ENCODE measurements at regions not wholly inside any gene's neighbourhood (a gene's known extent, or its start where the extent isn't known, plus 50 kb on each side); places are given as distances from the start of the nearest gene placed in this dataset.

DNA sequence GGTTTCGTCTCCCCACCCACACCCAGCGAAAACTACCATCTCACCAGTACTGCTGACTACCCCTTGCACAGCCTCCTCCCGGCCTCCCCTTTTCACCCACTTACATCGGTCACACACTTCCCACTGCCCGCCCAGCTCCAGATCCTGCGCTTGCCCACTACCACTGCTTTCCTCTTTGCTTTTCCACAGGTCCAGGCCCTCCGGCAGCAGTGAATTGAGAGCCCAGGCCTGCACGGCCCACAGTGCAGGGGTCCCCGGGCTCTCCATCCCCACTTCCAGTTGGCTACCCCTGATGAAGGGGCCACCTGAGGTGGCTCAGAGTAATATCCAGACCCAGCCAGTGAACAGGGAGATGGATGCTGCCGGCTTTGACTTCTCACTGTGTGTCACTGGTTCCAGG is 120.2 kb upstream of the FSTL4 start:
- no peak for DNase-seq

DNA sequence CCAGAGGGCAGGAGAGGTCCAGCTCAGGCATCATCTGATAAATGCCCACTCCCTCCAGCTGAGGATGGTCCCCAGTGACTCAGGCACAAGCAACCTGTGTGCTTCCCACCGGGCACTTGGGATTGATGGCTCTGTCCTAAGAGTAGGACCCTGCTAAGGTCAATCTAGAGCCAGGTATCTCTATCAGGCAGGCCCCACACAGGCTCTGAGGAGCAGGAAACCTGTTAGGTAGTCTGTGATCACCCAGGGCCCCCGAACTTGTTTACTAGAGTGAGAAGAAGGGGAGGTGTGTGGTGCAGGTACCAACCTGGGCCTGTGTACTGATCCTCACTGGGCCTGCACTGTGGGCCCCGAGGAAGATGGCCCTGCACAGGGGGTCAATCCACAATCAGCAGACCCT is 119.6 kb upstream of the FSTL4 start:
- DNase-seq, result no peak

DNA sequence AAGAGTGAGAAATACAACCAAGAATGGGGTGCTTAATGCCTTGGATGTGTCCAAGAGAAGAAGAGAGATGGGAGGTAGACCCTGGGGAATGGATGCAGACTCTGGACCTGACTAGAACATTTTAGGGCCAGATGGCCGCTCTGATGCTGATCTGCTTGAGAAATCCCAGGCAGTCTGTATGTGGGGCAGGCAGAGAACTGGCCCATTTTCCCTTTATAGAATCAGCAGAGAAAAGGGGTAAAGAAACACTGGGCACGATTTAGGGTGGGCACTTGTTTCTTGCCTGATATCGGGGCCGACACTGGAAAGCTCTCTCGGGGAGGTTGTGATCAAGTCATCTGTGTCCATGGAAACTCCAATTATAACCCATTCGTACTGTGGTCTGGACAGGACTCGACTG is 118.5 kb upstream of the FSTL4 start:
- no peak for DNase-seq

DNA sequence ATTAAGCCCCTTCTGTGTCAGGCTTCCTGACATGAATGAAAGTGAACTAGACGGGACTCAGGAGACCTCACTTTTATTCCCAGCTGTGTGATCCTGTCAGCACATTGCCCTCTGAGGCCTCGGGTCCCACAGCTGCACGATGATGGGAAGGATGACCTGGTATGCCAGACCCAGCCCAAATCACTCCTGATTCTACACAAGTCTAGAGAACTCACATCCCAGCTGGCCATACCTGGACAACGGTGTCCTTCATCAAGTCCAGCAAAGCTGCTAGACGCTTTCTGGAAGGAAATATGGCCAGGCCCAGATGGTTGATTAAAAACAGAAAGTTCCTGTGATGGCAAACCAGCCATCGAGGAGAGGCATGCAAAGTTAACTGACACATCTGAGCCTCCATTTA is 118.0 kb upstream of the FSTL4 start:
- DNase-seq, result no peak

DNA sequence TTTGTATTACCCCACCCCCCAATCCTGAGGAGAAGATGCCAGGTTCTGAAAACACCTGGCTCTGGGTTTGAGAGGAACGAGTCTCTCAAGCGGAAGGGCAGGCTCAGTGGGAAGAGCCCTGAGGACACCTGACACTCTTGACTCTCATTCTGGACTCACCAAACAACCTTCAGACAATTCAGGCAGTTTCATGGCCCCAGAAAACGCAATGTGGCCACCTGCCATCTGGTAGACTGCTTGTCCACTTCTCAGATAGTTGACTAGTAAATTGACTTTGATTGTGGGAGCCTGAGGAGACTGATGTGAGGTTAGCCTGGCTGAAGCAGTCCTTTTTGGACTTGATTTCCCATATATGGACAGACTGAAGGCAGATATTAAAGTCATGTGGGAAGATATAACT is 117.5 kb upstream of the FSTL4 start:
- DNase-seq, result no peak

DNA sequence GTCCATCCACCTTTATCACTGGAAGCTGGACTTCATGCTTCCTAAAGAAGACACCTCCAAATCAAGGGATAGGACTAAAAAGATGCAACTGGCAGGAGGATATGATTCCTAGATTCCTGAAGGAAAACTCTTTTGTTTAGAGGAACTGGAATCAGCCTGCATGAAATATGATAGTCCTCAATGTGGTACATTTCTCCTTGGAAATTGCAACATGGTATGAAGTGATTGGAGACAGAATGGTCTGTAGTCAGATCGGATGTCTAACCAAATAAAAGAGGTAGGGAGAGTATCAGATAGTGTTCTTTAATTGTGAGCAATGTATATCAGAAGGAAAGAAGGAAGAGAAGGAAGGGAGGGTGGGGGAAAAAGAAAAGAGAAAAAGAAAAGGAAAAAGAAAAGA is 116.1 kb upstream of the FSTL4 start:
- no peak for DNase-seq

DNA sequence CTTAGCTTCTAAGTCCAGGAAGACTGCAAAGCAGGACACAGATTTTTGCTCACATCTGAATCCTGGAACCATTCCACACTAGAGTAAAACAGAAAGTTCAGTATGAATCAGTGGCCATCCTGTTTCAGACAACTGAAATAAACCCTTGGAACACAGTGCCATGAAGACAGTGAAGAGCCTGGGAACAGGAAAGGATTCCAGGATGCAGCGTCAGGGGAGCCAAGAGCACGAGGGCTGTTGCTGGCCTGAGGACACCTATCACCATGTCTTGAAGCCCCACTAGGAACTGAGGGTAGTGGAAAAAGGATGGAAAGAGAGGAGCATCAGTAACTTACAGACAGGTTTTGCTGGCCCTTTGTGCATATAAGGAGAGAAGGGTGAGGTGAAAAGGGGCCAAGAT is 115.3 kb upstream of the FSTL4 start:
- DNase-seq, result no peak

DNA sequence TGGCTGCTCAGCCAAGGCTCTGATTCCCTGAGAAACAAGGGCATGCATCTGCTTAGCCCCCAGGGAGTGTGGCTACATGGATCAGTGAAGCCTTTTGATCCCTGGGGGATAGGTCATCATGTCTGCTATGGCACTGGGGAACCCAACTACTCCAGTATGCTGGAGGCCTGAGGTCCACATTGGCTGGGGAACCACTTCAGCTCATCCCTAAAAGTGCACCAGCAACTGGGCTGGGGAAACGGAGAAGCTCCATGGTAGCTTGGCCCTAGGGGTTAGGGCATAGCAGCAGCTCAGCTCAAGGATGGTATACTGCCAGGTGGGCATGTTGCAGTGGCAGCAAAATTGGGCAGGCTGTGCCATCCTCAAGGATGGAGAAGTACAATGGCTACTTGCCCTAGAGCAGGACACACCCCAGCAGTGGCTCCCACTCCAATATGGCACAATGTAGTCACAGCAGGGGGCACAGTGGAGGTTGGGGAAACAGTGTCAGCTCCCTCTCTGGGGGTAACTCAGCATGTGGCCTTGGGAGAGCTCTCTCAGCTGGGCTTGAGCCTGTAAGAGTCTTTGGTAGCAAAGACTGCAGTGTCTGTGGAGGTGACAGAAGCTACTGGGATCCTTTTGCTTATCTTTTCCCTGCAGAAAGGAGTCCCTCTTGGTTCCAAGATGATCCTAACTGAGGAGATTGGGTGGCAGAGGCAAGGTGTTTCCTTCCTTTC is 111.5 kb upstream of the FSTL4 start:
- DNase-seq, result no peak

DNA sequence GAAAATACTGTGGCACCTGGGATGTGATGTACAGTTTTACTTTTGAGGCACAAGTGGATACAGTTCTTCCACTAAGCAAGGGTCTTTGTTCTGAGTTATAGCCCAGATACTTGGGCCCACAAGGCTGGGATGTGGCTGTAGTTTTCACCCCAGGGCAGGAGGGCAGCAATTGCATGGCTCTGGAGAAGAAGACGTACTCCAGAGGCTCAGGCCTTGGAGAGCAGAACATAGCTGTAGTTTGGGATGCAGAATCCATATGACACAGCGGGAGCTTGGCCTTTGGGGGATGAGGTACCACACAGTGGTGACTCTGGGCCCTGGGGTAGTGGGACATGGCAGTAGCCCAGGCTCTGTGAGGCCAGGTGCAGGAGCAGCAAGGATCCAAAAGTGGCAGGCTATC is 110.8 kb upstream of the FSTL4 start:
- DNase-seq, result no peak

DNA sequence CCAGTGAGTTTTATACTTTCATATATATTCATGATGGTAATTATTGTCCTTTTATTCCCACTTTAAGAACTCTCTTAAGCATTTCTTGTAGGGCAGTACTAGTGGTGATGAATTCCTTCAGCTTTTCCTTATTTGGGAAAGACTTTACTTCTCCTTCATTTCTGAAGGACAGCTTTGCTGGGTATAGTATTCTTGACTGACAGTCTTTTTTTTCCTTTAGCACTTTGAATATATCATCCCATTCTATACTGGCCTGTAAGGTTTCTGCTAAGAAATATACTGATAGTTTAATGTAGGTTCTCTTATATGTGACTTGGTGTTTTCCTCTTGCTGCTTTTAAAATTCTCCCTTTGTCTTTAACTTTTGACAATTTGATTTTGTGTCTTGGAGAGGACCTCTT is 109.0 kb upstream of the FSTL4 start:
- DNase-seq, result no peak

DNA sequence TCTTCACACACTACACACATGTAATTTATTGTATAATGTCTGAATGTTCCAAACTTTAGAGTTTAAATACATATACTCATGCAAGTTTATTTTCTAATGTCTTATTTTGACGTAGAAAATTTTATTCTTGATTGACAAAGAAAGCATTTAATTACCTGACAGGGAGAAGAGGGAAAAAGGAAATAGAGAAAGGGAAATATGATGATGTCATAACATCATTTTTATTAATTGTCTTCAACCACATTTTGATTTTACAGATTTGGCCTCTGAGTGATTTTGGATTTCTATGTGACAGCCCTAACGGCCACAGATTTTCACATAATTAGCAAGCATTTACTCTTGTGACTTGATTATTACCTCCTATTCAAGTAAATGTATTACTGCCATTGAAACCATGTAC is 106.1 kb upstream of the FSTL4 start:
- no peak for DNase-seq

DNA sequence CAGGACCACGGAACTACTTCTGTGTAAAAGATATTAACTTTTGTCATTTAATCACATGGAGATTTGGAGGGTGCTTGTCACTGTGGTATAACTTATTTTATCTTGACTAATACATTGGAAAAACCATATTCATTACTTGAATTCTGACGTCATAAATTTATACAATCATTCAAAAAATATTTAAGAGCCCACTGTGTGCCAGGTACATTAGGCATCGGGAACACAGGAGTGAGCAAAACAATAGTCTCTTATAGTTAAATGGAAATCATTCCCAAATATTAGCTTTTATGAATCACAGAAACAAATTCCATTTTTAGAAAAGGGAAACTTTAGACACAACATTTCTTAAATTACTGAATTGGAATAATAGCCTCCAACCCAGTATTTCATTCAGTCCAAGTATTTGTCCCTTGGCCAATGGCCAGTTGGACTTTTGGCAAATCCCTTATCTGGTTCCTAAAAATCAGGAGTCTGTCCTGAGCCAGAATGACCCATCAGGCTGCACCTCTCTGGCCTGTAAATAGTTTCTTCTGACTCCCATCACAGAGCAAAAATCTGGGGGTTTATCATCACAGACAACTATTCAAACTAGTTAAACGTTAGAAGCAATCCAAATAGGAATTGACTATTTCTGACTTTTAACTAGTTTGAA is 104.3 kb upstream of the FSTL4 start:
- no peak for DNase-seq

DNA sequence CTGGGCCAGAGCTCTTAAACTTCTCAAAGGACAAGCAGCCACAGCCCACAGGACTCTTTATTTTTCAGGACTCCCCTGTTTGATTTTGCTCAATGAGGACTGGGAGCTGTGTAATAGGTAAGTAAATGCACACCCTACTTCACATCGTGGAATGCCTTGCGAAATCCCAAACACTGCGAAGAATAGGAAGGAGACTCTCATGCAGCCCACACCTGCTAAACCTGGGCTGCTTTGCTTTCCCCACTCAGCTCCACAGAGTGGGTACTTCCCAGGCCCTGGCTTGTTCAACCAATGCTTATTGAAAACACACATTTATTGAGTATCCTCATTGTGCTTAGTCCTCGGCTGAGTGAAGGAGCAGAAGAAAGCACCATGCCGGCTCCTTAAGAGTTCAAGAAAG is 103.3 kb upstream of the FSTL4 start:
- no peak for DNase-seq

DNA sequence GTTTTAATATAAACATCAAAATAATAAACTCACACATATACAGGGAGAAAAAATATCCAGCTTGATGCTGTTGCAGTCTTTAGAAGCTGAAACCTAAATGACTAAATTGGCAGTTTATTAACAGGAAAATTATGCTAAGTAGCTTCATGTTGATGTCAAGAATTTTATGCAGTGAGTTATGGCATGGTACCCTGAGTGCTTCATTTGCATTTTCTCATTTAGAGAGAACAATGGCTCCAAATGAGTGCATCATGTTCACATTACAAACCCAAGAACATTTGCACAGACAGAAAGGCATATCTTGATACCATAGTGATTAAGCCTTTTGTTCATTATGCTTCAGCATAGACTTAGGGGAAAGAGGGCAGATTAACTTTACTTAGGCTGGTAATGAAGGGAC is 102.9 kb upstream of the FSTL4 start:
- DNase-seq, result no peak

DNA sequence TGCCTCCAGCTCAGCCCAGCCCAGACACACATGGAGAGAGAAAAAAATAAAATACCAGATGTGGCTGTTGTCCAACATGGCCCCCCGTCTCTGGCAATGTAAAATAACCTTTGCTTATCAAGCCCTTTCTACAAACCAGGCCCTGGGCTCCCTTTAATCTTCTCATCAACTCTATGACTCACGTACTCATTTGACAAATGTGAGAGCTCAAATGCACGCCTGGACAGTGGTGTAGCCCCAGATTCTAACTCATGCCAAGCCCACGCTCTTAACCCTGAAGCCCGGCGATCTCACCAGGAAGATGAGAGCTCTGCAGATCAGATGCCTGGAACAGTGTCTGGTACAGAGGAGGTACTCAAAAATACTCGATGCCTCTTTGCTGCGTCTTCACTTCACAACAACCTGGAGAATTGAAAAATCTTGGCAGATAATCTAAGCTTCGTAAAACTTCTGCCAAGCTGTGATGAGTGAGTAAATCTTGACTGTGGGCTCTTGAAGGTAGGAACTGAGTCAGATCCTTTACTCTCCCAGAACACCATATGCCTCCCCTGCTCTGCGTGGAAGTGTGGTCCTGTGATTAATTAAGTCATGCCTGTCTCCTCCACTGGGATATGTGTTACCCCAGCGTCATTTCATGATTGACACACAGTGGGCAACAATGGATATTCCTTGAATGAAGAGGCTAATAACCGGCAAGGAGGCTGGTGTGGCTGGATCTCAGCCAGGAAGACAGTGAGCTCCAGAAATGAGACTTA is 102.0 kb upstream of the FSTL4 start:
- DNase-seq, result no peak

DNA sequence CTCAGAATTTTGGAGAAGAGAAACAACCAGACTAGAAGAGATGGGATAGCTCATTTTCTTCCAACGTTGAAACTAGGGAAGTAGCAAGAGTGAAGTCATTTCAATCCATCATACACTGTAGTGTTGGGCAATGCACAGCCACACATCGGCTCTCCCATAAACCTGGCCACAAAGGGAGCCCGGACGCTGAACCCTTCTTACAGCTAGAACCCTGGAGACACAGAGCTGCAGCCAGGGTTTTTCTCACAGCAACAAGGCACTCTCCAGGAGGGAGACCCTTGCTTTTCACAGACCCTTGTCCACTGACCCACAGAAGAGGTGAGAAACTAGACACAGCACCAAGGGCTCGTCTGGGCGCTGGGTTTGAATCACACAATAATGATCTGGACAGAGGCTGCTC is 101.4 kb upstream of the FSTL4 start:
- no peak for DNase-seq

DNA sequence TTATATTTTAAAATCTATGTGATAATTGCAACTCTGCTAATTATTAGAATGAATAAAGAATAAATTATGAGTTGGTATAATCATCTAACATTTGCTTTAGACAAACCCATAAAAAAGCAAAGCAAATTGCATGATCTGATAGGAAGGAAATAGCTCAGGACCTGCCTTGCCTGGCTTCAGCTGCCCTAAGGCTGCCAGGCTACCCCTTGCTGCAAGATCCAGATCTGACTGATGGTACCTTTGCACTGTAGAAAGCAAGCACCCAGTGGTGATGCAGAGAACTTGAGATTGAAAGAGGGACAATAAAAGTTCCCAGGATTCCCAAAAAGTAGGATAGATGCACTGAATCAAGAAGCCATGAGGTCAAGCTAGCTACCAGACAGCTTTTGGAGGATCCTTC is 100.9 kb upstream of the FSTL4 start:
- no peak for DNase-seq

DNA sequence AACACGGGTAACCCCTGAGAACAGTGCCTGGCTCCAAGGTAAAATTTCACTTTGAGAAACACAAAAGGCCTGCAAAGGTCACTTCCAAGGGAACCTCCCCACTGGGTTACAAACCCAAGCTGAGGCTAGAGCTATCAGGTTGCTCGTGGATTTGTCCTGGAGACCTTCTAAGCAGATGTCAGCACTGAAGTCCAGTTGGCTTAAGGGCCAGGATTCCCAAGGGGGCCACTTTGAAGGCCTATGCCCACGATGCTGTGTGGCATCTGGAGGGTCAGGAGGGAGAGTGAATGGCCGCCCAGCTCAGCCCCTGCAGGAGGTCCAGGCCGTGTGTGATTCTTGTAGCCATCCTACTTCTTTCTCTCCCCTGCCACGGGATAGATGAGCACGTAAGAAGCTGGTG is 100.2 kb upstream of the FSTL4 start:
- no peak for DNase-seq

DNA sequence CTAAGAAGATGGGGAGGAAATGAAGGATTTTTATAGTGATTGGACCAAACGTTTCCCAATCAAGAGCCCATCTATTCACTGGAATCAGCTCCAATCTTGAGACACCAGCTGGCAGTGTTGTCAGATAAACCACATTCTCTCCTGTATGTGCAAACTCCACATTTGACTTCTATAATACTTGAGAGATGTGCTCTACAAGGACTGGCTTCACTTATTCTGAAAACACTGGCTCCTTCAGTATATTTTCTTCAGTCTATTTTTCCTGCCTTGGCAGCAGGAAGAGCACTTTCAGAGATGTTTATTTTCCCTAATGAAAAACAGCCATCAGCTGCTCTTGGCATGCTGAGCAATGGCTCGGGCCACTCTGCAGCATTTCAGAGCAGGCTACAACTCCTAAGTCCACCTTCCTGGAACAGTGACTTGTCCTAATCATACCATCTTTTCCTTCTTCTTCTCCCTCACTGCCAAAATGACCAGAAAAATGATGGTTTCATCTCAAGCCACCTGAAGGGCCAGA is 96.9 kb upstream of the FSTL4 start:
- DNase-seq, result no peak

DNA sequence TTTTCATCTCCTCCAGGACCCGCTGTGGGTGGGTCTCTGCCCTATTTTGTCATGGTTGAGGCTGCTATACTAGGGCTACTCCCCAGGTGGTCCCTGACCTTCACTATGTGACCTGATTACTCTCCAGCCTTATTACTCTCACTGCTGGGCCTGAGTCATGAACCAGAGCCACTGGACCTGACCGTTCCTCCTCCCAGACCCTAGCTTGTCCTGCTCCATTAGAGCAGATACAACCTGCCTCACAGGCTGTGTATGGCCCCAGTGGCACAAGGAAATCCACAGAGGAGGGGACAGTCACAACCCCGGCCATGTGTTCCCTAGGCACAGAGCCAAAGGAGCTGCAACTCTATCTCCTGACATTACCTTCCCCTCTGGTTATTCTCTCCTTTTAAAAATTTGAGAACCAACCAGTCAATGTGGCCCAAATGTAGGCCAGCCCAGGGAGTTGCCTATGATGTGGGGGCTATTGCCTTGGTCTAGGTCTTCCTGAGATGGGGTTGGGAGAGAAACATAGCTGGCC is 96.0 kb upstream of the FSTL4 start:
- DNase-seq, result no peak

DNA sequence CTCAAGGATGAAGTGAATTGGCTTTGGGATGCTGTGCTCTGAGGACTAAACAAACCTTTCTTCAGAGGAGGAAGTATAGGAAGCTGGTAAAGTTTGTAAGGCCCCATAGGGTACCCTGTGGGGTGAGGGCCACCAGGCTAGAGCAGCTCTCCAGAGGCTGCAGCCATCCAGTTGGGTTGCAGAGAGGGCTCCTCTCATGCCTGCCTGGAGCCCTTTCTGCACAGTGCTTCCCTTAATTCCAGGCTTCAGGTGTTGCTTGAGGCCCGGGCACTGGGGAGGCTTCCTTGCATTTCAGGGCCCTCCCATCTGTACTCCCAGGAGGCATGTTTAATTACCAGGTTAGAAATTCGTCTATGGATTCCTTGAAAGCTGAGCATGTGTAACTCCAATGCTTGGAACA is 95.3 kb upstream of the FSTL4 start:
- no peak for DNase-seq

DNA sequence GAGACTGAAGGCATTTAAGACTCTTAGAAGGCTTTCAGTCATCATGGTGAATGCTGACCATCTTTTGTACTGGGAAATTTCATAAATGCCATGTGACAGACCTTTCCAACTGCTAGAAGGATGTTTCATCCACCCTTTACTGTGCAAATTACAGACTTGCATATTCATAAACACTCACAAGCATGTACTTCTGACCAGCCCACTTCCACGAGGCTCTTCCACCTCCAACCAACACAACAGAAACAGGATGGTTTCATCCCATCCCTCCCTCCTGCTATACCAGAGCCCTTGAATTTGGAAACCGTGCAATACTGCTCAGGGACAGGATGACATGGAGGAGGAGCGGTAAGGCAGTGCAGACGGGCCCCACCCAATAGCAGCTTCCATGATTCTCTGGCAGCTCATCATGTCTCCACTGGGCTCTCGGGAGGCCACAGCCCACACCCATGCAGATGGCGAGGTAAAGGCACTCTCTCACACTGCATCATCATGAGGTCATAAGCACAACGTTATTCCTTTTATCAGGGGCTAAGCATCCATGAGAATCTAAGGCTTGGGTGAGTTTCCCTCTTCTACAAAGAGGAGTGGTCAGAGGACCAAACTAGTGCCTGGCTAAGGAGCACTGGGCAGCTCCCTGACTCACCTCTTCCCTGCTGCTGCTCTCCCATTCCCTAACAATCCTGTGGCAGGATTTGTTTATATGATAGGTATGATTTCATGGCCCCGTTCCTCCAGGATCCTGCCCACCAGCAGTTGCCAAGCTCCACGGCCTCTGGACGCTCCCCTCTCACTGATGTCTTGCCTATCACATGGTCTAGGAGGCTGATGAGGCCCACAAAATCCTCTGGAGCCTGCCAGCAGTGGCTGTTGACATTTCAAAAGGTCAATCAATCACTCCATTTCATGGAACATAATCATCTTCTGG is 94.4 kb upstream of the FSTL4 start:
- no peak for DNase-seq

DNA sequence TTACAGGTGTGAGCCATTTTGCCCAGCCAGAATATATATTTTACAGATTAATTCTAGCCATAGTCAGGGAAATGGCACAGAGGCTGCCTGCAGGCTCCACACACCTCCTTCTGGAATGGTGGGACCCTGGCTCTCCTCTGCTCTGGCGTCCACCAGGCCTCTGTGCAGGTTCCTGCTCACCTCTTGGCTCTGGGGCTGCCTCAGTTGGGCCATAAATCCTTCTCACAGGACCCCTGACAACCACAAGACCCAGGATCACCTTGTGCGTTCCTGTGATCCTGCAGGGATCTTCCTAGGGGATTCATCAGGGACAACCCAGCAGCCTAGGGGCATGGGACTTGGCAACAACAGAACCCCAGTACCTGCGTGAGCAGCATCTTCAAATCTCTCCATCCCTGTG is 93.0 kb upstream of the FSTL4 start:
- DNase-seq, result no peak

Data from activated CD4-positive, alpha-beta T cell treated with anti-CD3 and anti-CD28 coated beads, Interleukin-2, amount 50 U/mL, for 4 hours (primary cell).